Ishikawa (cell line): ENCODE measurements at regions not wholly inside any gene's neighbourhood (a gene's known extent, or its start where the extent isn't known, plus 50 kb on each side); places are given as distances from the start of the nearest gene placed in this dataset.
A peak's percentile ranks its signal among the peaks of the same experiment; 100 is the strongest.

Experiments used
- CEBPB ChIP-seq: IDR thresholded peaks from 2 replicates; pipeline ENCODE4 v1.6.1; 2012
- EGR1 ChIP-seq: IDR thresholded peaks from 2 replicates; pipeline ENCODE4 v1.6.1; 2012
- EP300 ChIP-seq: IDR thresholded peaks from 2 replicates; pipeline ENCODE4 v1.6.1; 2012; ENCODE audit warnings: borderline replicate concordance
- FOXM1 ChIP-seq: IDR thresholded peaks from 2 replicates; pipeline ENCODE4 v1.6.1; 2012; ENCODE audit warnings: low read depth, borderline replicate concordance
- NFIC ChIP-seq: IDR thresholded peaks from 2 replicates; pipeline ENCODE4 v1.6.1; 2012
- RAD21 ChIP-seq: IDR thresholded peaks from 2 replicates; pipeline ENCODE4 v1.6.1; 2012; ENCODE audit warnings: low read depth
- TAF1 ChIP-seq: IDR thresholded peaks from 2 replicates; pipeline ENCODE4 v1.6.1; 2012; ENCODE audit warnings: low read depth, mild to moderate bottlenecking
- TEAD4 ChIP-seq: IDR thresholded peaks from 2 replicates; pipeline ENCODE4 v1.6.1; 2012
- YY1 ChIP-seq: IDR thresholded peaks from 2 replicates; pipeline ENCODE4 v1.6.1; 2012; ENCODE audit warnings: low read depth
- ZBTB7A ChIP-seq: IDR thresholded peaks from 2 replicates; pipeline ENCODE4 v1.6.1; 2012; ENCODE audit warnings: low read depth
- TF ChIP-seq, protein P1 (sequence below): IDR thresholded peaks from 2 replicates; pipeline ENCODE4 v1.6.1; 2012
- TF ChIP-seq, protein P2 (sequence below): IDR thresholded peaks from 2 replicates; pipeline ENCODE4 v1.6.1; 2012
- TF ChIP-seq, protein P3 (sequence below): IDR thresholded peaks from 2 replicates; pipeline ENCODE4 v1.6.1; 2012; ENCODE audit warnings: low read depth, mild to moderate bottlenecking

DNA sequence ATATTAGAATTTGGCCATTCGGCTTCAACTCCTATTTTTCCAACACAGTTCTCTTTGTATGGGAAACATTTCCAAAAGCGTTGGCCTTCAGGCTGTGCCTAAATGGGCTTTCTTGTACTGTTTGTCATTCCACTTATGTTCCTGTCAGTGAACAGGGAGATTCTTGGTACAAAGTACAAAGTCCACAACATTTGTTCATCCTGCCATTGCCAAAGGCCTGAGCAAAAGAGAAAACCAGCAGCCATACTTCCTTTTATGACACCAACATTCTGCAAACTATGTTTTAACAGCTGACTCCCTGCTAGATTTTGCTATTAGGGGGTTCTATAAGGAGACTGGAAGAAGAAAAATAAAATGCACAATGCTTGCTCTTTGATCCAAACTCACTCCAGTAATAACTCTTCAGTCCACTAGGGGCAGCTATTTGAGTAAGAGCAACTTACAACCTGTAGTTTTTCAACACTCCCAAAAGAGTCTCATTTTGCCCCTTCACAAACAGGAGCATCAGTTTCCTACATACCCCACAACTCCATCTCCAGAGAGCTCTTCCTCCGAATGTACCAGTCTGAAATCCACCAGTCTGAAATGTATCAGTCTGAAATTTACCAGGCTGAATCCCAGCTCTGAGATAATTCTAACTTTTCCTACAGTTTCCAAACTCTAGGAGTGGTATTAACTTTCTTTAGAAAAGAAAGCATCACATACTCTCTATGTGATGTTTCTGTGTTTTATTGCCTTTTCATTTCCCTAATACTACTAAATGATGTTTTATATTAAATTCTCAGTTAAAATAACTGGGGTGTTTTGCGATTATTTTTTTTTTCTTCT is 693.8 kb downstream of the DNAH5 start:
- TF ChIP-seq TAF1: no peak
- TF ChIP-seq, protein P1, sequence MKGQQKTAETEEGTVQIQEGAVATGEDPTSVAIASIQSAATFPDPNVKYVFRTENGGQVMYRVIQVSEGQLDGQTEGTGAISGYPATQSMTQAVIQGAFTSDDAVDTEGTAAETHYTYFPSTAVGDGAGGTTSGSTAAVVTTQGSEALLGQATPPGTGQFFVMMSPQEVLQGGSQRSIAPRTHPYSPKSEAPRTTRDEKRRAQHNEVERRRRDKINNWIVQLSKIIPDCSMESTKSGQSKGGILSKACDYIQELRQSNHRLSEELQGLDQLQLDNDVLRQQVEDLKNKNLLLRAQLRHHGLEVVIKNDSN: no peak
- no peak for TF ChIP-seq TEAD4
- TF ChIP-seq NFIC: no peak
- no peak for TF ChIP-seq CEBPB
- TF ChIP-seq ZBTB7A: no peak
- TF ChIP-seq, protein P2, sequence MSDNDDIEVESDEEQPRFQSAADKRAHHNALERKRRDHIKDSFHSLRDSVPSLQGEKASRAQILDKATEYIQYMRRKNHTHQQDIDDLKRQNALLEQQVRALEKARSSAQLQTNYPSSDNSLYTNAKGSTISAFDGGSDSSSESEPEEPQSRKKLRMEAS: no peak
- no peak for TF ChIP-seq YY1
- peak; percentile 45 for TF ChIP-seq RAD21
- TF ChIP-seq EP300: no peak
- TF ChIP-seq, protein P3, sequence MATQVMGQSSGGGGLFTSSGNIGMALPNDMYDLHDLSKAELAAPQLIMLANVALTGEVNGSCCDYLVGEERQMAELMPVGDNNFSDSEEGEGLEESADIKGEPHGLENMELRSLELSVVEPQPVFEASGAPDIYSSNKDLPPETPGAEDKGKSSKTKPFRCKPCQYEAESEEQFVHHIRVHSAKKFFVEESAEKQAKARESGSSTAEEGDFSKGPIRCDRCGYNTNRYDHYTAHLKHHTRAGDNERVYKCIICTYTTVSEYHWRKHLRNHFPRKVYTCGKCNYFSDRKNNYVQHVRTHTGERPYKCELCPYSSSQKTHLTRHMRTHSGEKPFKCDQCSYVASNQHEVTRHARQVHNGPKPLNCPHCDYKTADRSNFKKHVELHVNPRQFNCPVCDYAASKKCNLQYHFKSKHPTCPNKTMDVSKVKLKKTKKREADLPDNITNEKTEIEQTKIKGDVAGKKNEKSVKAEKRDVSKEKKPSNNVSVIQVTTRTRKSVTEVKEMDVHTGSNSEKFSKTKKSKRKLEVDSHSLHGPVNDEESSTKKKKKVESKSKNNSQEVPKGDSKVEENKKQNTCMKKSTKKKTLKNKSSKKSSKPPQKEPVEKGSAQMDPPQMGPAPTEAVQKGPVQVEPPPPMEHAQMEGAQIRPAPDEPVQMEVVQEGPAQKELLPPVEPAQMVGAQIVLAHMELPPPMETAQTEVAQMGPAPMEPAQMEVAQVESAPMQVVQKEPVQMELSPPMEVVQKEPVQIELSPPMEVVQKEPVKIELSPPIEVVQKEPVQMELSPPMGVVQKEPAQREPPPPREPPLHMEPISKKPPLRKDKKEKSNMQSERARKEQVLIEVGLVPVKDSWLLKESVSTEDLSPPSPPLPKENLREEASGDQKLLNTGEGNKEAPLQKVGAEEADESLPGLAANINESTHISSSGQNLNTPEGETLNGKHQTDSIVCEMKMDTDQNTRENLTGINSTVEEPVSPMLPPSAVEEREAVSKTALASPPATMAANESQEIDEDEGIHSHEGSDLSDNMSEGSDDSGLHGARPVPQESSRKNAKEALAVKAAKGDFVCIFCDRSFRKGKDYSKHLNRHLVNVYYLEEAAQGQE: no peak
- no peak for TF ChIP-seq FOXM1
- TF ChIP-seq EGR1: no peak
